ENCODE measurements at regions not wholly inside any gene's neighbourhood (a gene's known extent, or its start where the extent isn't known, plus 50 kb on each side); places are given as distances from the start of the nearest gene placed in this dataset.

DNA sequence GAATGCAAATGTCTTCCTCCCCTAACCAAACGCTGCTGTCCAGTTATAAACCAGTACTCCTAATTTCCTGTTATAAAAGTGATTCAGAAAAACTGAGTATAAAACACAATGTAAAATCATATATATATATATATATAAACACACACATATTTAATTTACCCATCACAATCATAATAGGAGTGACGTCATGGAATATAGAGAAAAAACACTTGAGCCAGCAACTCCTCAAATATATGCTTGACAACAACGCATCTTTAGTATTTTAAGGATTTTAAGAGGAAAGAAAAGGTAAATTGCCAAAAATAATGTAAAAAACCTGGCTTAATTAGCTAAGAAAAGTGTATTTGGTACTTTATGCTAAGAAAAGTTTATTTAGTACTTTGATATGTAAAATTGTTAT lies 2701.7 kb downstream of the PCDH7 start:
- Histone ChIP-seq H3K4me3 (replicated peaks in 1 of 2; ENCODE audit: low read depth in 1 of 2, low read length in 2 of 2) (no peak overlapping the region), H3K9me3 (ENCODE audit: control insufficient read depth in 1 of 2, insufficient read depth in 1 of 2, low read depth in 1 of 2, low read length in 2 of 2) (no peaks in the 10 kb centered on the region), H3K9ac (ENCODE audit: low read length) (no peak overlapping the region), H3K27ac (ENCODE audit: low read depth, low read length) (no peak overlapping the region), H3K27me3 (ENCODE audit: insufficient read depth, low read length) (no peaks in the 10 kb centered on the region), H3K4me2 (ENCODE audit: low read length) (no peak overlapping the region), H3K36me3 (ENCODE audit: control insufficient read depth in 1 of 2, insufficient read depth in 2 of 2, low read length in 2 of 2) (no peaks in the 10 kb centered on the region), H2AFZ (ENCODE audit: low read depth, low read length, poor library complexity, severe bottlenecking) (no peak overlapping the region), H3K9me2 (ENCODE audit: insufficient read depth) (no peaks in the 10 kb centered on the region), H4K20me1 (ENCODE audit: insufficient read depth) (no peaks in the 10 kb centered on the region), H3K4me1 (ENCODE audit: control insufficient read depth in 1 of 2, insufficient read depth in 2 of 2, low read length in 2 of 2) (no peaks in the 10 kb centered on the region), H3K79me2 (ENCODE audit: insufficient read depth, low read length) (no peaks in the 10 kb centered on the region)
- BruUV-seq (replicated peaks): no TSS peak
- TF ChIP-seq, protein P1, sequence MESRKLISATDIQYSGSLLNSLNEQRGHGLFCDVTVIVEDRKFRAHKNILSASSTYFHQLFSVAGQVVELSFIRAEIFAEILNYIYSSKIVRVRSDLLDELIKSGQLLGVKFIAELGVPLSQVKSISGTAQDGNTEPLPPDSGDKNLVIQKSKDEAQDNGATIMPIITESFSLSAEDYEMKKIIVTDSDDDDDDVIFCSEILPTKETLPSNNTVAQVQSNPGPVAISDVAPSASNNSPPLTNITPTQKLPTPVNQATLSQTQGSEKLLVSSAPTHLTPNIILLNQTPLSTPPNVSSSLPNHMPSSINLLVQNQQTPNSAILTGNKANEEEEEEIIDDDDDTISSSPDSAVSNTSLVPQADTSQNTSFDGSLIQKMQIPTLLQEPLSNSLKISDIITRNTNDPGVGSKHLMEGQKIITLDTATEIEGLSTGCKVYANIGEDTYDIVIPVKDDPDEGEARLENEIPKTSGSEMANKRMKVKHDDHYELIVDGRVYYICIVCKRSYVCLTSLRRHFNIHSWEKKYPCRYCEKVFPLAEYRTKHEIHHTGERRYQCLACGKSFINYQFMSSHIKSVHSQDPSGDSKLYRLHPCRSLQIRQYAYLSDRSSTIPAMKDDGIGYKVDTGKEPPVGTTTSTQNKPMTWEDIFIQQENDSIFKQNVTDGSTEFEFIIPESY (IDR thresholded peaks at IDR 0.05; ENCODE audit: extremely low read depth, insufficient replicate concordance, low read length): no peak
- TF ChIP-seq SRF (IDR thresholded peaks at IDR 0.05; ENCODE audit: low read depth): no peak
- no peak for TF ChIP-seq EZH2phosphoT487 (IDR thresholded peaks at IDR 0.05; ENCODE audit: borderline replicate concordance)
- TF ChIP-seq, protein P2, sequence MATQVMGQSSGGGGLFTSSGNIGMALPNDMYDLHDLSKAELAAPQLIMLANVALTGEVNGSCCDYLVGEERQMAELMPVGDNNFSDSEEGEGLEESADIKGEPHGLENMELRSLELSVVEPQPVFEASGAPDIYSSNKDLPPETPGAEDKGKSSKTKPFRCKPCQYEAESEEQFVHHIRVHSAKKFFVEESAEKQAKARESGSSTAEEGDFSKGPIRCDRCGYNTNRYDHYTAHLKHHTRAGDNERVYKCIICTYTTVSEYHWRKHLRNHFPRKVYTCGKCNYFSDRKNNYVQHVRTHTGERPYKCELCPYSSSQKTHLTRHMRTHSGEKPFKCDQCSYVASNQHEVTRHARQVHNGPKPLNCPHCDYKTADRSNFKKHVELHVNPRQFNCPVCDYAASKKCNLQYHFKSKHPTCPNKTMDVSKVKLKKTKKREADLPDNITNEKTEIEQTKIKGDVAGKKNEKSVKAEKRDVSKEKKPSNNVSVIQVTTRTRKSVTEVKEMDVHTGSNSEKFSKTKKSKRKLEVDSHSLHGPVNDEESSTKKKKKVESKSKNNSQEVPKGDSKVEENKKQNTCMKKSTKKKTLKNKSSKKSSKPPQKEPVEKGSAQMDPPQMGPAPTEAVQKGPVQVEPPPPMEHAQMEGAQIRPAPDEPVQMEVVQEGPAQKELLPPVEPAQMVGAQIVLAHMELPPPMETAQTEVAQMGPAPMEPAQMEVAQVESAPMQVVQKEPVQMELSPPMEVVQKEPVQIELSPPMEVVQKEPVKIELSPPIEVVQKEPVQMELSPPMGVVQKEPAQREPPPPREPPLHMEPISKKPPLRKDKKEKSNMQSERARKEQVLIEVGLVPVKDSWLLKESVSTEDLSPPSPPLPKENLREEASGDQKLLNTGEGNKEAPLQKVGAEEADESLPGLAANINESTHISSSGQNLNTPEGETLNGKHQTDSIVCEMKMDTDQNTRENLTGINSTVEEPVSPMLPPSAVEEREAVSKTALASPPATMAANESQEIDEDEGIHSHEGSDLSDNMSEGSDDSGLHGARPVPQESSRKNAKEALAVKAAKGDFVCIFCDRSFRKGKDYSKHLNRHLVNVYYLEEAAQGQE (IDR thresholded peaks at IDR 0.05; ENCODE audit: low read depth): no peak
- no peak for TF ChIP-seq SP1 (IDR thresholded peaks at IDR 0.05; ENCODE audit: low read depth)
- TF ChIP-seq CEBPB (IDR thresholded peaks at IDR 0.05; ENCODE audit: low read depth): no peak
- TF ChIP-seq, protein P3, sequence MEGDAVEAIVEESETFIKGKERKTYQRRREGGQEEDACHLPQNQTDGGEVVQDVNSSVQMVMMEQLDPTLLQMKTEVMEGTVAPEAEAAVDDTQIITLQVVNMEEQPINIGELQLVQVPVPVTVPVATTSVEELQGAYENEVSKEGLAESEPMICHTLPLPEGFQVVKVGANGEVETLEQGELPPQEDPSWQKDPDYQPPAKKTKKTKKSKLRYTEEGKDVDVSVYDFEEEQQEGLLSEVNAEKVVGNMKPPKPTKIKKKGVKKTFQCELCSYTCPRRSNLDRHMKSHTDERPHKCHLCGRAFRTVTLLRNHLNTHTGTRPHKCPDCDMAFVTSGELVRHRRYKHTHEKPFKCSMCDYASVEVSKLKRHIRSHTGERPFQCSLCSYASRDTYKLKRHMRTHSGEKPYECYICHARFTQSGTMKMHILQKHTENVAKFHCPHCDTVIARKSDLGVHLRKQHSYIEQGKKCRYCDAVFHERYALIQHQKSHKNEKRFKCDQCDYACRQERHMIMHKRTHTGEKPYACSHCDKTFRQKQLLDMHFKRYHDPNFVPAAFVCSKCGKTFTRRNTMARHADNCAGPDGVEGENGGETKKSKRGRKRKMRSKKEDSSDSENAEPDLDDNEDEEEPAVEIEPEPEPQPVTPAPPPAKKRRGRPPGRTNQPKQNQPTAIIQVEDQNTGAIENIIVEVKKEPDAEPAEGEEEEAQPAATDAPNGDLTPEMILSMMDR (IDR thresholded peaks at IDR 0.05 in 2 of 3, conservative IDR thresholded peaks at IDR 0.05 in 1 of 3; ENCODE audit: borderline replicate concordance in 1 of 3, insufficient read depth in 1 of 3, low read depth in 2 of 3, low read length in 2 of 3): no peak
- TF ChIP-seq ZFX (IDR thresholded peaks at IDR 0.05): no peak
- TF ChIP-seq EZH2 (IDR thresholded peaks at IDR 0.05): no peak
- no peak for TF ChIP-seq FOSL1 (IDR thresholded peaks at IDR 0.05; ENCODE audit: low read depth)
- no peak for TF ChIP-seq YY1 (IDR thresholded peaks at IDR 0.05; ENCODE audit: extremely low read depth, insufficient replicate concordance, low read depth, low read length)
- TF ChIP-seq JUND (IDR thresholded peaks at IDR 0.05): no peak
- no peak for TF ChIP-seq EGR1 (IDR thresholded peaks at IDR 0.05; ENCODE audit: low read depth)
- TF ChIP-seq ELF1 (IDR thresholded peaks at IDR 0.05; ENCODE audit: borderline replicate concordance, low read depth): no peak
- TF ChIP-seq, protein P4, sequence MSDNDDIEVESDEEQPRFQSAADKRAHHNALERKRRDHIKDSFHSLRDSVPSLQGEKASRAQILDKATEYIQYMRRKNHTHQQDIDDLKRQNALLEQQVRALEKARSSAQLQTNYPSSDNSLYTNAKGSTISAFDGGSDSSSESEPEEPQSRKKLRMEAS (IDR thresholded peaks at IDR 0.05): no peak
- intact Hi-C loops (cut with micrococcal nuclease): no loop called here
- ATAC-seq: no peak
- ChIA-PET POLR2A (no interaction called here), CTCF (no interaction called here), RAD21 (ENCODE audit: low non-redundant PET in 1 of 2, low total read pairs in 2 of 2, uncharacterized antibody in 2 of 2, unreplicated experiment in 2 of 2) (no interaction called here)
- no peak for DNase-seq (ENCODE audit: low read depth, low spot score)

Measured in HCT116 (cell line).